ENCODE measurements at regions not wholly inside any gene's neighbourhood (a gene's known extent, or its start where the extent isn't known, plus 50 kb on each side); places are given as distances from the start of the nearest gene placed in this dataset.

GRCh38 chr19:16022681-16023080 lies 53.6 kb upstream of the TPM4 start:
- TF ChIP-seq EZH2 (IDR thresholded peaks at IDR 0.05; ENCODE audit: low read depth, low read length, severe bottlenecking) (no peak), RAD21 (IDR thresholded peaks at IDR 0.05 in 1 of 2, conservative IDR thresholded peaks at IDR 0.05 in 1 of 2; ENCODE audit: low read depth in 2 of 2, low read length in 2 of 2) (no peak), RFX5 (IDR thresholded peaks at IDR 0.05; ENCODE audit: borderline replicate concordance, low read depth, low read length) (no peak), TEAD4 (IDR thresholded peaks at IDR 0.05; ENCODE audit: low read depth, low read length) (no peak), FOSL1 (IDR thresholded peaks at IDR 0.05; ENCODE audit: insufficient read depth, low read depth, low read length) (no peak), POLR2A (IDR thresholded peaks at IDR 0.05; ENCODE audit: control extremely low read depth in 1 of 2, low read depth in 2 of 2, low read length in 2 of 2) (no peak), HDAC2 (IDR thresholded peaks at IDR 0.05; ENCODE audit: borderline replicate concordance in 1 of 2, low read depth in 2 of 2, low read length in 2 of 2) (no peak), EP300 (IDR thresholded peaks at IDR 0.05; ENCODE audit: borderline replicate concordance in 1 of 2, low read depth in 2 of 2, low read length in 2 of 2) (no peak), ZNF274 (IDR thresholded peaks at IDR 0.05; ENCODE audit: borderline replicate concordance, extremely low read depth, low read length) (no peak)
- TF ChIP-seq, protein P1, sequence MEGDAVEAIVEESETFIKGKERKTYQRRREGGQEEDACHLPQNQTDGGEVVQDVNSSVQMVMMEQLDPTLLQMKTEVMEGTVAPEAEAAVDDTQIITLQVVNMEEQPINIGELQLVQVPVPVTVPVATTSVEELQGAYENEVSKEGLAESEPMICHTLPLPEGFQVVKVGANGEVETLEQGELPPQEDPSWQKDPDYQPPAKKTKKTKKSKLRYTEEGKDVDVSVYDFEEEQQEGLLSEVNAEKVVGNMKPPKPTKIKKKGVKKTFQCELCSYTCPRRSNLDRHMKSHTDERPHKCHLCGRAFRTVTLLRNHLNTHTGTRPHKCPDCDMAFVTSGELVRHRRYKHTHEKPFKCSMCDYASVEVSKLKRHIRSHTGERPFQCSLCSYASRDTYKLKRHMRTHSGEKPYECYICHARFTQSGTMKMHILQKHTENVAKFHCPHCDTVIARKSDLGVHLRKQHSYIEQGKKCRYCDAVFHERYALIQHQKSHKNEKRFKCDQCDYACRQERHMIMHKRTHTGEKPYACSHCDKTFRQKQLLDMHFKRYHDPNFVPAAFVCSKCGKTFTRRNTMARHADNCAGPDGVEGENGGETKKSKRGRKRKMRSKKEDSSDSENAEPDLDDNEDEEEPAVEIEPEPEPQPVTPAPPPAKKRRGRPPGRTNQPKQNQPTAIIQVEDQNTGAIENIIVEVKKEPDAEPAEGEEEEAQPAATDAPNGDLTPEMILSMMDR (IDR thresholded peaks at IDR 0.05; ENCODE audit: control extremely low read depth in 1 of 3, insufficient read depth in 1 of 3, low read depth in 1 of 3, low read length in 3 of 3), result no peak

Measured in H1 (cell line).